Occipital lobe (tissue), 1 donor: ENCODE measurements at regions not wholly inside any gene's neighbourhood (a gene's known extent, or its start where the extent isn't known, plus 50 kb on each side); places are given as distances from the start of the nearest gene placed in this dataset.
"Not testable (repeated sequence)": the region's sequence is repeated elsewhere in the genome, so short reads cannot be mapped to it uniquely, and the experiment has no call there.

Experiments used
- DNase-seq: peaks from one replicate; lab custom pipeline; 2025; lab: John Stamatoyannopoulos, UW

DNA sequence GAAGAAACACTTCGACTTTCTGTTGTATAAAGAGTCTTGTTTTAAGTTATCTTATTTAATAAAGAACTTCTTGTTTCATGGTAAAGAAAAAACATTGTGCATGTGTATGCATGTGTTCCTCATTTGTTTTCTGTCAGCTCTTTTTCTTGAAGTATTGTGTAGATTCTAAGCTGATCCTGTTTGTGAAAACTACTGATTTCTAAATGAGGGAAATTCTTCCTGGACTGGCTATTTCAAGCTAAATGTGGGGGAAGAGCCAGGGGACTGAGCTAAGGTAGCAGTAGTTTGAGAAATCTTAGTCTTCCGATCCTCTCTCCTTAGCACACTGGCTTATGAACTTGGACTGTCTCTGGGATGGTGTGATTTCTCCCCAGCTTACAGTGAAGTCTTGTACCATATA is 56.4 kb upstream of the RBMS1 start:
- no peak for DNase-seq

GRCh38 chr2:160551259-160551658 is 57.7 kb upstream of the RBMS1 start:
- DNase-seq = no peak

GRCh38 chr2:160555420-160556071 is 61.9 kb upstream of the RBMS1 start:
- no peak for DNase-seq

DNA sequence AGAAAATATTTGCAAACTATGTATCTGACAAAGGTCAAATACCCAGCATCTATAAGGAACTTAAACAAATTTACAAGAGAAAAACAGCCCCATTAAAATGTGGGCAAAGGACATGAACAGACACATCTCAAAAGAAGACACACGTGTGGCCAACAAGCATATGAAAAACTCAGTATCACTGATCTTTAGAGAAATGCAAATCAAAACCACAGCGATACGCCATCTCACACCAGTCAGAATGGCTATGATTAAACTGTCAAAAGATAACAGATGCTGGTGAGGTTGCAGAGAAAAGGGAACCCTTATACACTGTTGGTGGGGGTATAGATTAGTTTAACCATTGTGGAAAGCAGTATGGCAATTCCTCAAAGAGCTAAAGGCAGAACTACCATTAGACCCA is 64.3 kb upstream of the RBMS1 start:
- no peak for DNase-seq

DNA sequence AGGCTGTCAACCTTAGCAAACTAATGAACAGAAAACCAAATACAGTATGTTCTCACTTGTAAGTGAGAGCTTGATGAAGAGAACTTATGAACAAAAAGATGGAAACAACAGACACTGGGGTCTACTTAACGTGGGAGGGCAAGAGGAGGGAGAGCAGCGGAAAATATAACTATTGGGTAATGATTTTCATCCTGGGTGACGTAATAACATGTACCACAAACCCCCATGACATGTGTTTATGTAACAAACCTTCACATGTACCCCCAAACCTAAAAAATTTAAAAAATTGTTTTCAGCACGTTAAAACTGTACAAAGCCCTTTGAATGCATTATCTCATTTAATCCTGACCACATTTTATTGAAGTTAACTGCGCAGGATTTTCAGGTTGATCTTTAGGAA is 64.9 kb upstream of the RBMS1 start:
- DNase-seq = no peak

DNA sequence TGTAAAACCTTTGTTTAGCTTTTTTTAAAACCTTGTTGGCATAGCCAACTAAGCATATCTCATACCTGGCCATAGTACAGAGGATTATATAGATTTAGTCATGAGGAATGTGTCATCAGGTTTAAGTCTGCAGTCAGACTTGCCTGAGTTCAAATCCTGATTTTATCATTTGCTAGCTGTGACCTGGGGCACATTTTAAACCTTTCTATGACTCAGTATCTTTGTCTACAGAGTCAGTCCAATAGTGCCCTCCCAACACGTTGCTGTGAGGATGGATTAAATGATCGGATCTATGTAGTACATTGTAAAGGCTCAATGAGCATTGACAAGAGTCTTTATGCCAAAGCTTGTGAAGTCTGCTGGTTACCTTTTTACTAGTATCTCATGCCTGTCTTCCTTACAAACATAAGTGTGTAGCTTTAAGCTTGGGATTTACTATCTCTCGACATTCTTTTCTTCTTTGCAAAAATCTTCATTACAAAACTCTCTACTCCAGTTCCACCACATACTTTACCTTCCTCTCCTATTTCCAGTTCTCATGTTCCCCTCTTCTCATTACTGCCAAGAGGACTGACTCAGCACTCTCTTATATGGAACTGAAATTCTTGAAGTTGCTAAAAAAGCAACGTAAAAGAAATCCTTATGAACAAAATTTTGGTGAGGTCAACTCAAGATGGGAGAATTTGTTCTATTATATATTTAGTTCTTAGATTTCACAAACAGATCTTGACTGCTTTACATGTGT is 68.1 kb upstream of the RBMS1 start:
- DNase-seq = no peak

DNA sequence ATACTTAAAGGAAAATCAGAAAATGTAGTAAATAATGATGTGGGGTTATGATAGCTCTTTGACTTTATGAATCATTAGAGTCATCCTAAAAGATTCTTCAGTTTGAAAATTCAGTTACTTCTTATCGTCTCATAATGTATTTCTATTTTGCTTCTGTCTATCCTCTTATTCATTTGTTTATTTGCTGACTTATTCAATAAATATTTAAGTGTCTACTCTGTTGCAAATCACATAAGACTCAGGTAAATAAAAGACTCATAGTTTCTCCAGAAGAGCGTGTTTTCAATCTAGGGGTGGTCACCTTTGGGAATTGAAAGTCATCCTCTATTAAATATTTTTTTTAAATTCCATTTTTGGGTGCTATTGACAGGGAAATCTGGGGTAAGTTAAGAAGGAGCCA is 69.1 kb upstream of the RBMS1 start:
- no peak for DNase-seq

- DNase-seq = no peak
Measured at GRCh38 chr2:160564591-160564990, 71.0 kb upstream of the RBMS1 start.

DNA sequence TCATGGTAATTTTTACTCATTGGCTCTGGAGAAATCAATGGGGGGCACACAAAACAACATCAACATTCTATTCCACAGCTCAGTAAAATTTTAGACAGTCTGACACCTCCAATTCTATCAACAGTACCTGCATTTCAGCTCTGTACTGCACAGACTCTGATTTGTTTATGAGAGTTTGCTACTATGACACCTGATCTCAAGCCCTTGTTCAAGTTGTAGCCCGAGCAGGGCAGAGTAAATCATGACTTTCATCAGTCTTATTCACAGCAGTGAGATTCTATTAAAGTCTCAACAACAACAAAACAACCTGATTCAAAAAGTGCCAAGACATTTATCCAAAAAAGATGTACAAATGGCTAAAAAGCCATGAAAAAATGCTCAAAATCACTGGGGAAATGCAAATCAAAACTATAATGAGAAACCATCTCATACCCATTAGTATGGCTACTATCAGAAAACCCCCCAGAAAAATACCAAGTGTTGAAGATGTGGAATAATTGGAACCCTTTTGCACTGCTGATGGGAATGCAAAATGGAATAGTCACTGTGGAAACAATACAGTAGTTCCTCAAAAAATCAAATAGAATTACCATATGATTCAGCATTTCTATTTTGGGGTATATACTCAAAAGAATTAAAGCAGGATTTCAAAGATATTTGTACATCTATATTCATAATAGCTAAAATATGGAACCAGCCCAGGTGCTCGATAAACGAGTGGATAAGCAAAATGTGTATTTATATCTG is 71.7 kb upstream of the RBMS1 start:
- DNase-seq = no peak

DNA sequence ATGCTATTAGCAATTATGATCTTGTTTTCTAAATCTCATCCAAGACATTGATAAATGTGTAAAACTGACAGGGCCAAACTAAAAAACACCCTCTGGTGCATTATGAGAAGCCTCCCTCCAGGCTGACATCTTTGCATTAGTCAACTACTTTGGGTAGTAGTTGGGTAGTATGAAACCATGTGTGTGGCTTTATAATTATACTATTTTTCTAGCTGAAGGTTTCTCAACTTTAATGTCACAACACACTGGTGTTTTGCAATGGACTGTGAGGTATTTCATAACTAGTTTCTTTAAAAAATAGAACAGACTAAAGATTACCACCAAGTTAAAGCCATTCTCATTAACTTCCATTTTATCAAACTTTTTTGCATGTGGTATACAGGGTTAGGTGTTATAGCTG is 73.1 kb upstream of the RBMS1 start:
- DNase-seq = no peak

GRCh38 chr2:160568856-160569255 is 75.2 kb upstream of the RBMS1 start:
- DNase-seq = no peak

GRCh38 chr2:160570376-160570775 is 76.8 kb upstream of the RBMS1 start:
- no peak for DNase-seq

GRCh38 chr2:160574468-160575140 is 81.0 kb upstream of the RBMS1 start:
- DNase-seq = no peak

DNA sequence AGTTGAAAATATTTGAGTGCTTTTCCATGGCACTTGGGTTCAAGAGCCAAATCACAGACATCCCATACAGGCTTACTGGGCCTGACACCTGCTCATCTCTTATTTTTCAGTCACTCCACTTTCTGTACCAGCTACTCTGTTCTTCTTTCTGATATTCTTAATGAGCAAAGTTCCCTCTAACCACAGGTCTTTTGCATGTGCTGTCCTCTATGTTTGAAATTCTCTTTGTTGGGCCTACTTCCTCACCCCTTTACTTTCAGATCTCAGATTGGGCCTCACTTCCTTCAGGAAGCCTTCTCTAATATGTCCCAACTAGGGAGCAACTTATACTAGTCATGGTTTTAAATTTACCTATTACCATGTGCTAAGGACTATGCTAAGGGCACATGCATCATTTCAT is 81.8 kb upstream of the RBMS1 start:
- no peak for DNase-seq

DNA sequence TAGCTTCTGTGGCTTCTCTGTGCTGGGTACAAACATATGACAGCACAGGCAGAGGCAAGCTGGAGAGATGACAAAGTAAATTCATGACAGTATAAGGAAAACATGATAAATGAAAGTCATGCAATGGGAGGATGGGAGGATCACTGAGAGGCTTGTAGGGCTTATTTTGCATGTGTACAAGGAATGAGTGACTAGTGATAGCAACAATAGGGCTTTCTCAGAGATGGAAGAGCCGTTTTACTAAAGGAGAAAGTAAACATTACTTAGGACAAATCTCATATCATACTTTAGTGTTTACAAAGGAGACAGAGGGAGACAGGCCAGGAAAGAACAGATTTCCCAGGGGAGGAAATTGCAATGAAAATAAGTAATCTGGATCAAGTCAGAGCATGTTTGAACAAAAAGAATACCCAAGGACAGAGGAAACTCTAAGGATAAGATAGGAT is 82.5 kb upstream of the RBMS1 start:
- DNase-seq = no peak

DNA sequence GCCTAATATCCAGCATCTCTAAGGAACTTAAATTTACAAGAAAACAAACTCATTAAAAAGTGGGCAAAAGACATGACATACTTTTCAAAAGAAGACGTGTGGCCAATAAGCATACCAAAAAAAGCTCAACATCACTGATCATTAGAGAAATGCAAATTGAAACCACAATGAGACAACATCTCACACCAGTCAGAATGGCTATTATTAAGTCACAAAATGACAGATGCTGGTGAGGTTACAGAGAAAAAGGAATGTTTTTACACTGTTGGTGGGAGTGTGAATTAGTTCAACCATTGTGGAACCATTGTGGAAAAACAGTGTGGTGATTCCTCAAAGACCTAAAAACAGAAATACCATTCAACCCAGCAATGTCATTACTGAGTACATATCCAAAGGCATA is 83.5 kb upstream of the RBMS1 start:
- not testable (repeated sequence) for DNase-seq

DNA sequence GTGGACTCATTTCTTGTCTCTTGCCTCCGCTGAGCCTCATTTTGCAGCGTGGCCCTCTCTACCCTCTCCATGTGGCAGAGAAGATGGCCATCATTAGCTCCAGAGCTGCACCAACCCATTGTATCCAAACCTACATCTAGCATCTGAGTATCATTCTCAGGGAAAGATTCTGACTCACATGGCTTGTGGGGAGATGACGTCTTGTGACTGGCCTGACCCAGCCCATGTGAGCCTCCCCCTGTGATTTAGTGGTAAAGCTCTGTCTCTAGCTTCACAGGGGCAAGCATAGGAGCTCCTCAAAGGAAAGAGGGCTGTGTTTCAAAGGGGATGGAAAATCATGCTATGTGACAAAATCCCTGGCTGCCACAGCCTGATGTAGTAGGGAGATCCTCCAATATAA is 87.4 kb upstream of the RBMS1 start:
- DNase-seq = no peak

DNA sequence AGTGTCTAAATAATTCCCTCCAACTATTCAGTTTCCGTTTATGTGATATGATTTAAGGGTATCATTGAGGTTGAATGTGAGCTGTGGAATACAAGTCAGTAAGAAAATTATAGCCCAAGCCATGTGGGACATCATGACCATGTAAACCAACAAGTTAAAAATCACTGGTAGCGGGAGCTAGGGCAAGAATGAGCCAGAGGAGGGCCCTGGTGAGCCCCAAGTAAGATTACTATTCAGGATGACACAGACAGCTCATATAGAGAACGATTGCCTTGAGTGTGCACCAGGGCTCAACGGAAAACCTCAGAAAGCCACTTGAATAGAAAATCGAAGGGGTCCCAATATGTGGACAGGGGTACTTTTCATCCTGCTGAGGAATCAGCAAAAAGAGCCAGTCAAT is 87.8 kb upstream of the RBMS1 start:
- no peak for DNase-seq

DNA sequence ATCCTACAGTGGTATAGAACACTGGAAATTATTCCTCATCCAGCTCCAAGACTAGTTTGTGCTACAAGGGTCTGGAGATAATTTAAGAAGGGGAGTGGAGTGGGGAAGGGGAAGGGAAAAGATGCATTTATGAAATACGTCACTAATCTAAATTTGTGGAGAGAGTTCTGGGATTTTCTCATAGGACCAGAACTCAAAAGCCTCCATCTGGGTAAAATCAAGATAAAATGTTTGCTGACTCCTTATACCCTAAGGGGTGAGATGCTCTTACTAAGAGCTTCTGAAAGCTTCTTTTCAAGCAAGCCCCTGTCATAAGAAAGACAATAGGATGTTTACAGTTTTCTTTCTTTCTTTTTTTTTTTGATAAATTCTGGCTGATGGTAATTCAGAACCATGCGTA is 88.5 kb upstream of the RBMS1 start:
- DNase-seq = no peak

- DNase-seq = no peak
Measured at GRCh38 chr2:160582490-160583145, 89.0 kb upstream of the RBMS1 start.

DNA sequence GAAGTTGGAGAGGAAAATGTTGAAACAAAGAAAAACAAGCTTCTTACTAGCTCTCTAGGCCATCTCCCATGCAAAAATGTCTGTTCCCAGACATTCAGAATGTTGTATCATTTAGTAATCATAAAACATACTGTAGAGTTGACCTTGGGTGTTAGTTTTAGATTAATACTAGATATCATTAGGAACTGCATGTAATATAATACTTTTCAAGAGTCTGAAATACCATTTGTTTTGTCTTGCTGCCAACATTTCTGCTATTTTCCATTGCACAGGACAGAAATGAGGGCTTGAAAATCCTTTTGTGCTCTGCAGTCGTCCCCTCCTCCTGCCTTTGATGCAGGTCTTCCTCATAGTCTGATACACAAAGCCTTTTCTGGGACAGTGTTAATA is 89.5 kb upstream of the RBMS1 start:
- DNase-seq = no peak
